Subcutaneous abdominal adipose tissue (tissue), 5 donors: ENCODE measurements at regions not wholly inside any gene's neighbourhood (a gene's known extent, or its start where the extent isn't known, plus 50 kb on each side); places are given as distances from the start of the nearest gene placed in this dataset.

Experiments used
- H3K27ac ChIP-seq: one replicate; pipeline ENCODE4 v1.7.0; 2013; ENCODE audit warnings: low read depth, mild to moderate bottlenecking, inconsistent platforms, low read length, moderate library complexity
- H3K27me3 ChIP-seq, 5 donors: one replicate each; pipeline ENCODE4 v1.7.0; 2013; ENCODE audit warnings: low read length in 5 of 5, inconsistent platforms in 1 of 5; ENCODE audit not compliant: control insufficient read depth in 5 of 5, insufficient read depth in 4 of 5
- H3K36me3 ChIP-seq, 5 donors: one replicate each; pipeline ENCODE4 v1.7.0; 2013; ENCODE audit warnings: low read length in 5 of 5; ENCODE audit not compliant: control insufficient read depth in 5 of 5, insufficient read depth in 5 of 5
- H3K4me1 ChIP-seq, 5 donors: one replicate each; pipeline ENCODE4 v1.7.0; 2013; ENCODE audit warnings: low read length in 5 of 5, mild to moderate bottlenecking in 3 of 5, moderate library complexity in 1 of 5; ENCODE audit not compliant: control insufficient read depth in 5 of 5, insufficient read depth in 5 of 5
- H3K4me3 ChIP-seq, 5 donors: one replicate each; pipeline ENCODE4 v1.7.0; 2013; ENCODE audit warnings: low read length in 5 of 5, low read depth in 1 of 5
- H3K9ac ChIP-seq, 5 donors: one replicate each; pipeline ENCODE4 v1.7.0; 2013; ENCODE audit warnings: low read length in 5 of 5, mild to moderate bottlenecking in 4 of 5, moderate library complexity in 3 of 5
- H3K9me3 ChIP-seq, 5 donors: one replicate each; pipeline ENCODE4 v1.7.0; 2013; ENCODE audit warnings: low read length in 5 of 5; ENCODE audit not compliant: control insufficient read depth in 5 of 5
- donor health status: healthy.
- donor health status: healthy.
- donor health status: healthy.
- donor health status: healthy.
- donor health status: healthy.

DNA sequence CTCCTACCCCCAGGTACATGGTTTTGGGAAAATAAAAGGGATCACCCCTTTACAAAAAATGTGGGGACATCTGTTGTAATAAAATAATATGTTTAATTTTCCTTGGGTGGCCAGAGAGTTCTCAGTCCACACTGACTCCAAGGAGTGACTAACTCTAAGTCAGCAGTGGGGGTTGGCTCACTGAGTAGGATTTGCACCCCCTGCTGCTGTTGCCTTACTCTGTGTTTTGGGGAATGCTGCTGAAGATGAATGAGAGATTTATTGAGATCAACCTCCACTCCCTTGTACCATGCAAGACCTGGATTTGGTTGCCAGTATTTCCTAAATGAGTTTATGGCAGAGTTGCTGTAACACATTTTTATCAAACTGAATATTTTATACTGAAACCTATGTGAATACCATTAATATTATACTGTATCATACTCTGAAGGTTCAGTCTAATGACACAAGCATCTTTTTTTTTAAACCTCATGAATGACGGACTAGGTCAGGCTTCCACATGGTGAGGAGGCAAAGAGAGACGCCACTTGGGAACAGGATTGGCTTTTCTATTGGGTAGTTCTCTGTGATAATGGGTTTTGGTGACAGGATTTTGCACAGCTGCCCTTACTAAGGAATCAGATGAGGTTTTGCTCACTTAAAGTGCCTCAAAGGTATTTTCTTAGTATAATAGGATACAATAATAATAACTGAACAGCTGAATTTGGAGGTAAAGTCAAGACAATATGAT, 121.3 kb upstream of the OSMR start:
- no peak overlapping the region for H3K27ac ChIP-seq
- H3K9ac ChIP-seq: no peak overlapping the region
- peaks cover 0 to 7% (median 0%) of the 10 kb centered on the region in 5 donors for H3K27me3 ChIP-seq
- H3K36me3 ChIP-seq: no peaks in the 10 kb centered on the region
- no peak overlapping the region for H3K4me3 ChIP-seq
- H3K4me1 ChIP-seq: peaks cover 0 to 2% (median under 1%) of the 10 kb centered on the region in 5 donors
- no peaks in the 10 kb centered on the region for H3K9me3 ChIP-seq

DNA sequence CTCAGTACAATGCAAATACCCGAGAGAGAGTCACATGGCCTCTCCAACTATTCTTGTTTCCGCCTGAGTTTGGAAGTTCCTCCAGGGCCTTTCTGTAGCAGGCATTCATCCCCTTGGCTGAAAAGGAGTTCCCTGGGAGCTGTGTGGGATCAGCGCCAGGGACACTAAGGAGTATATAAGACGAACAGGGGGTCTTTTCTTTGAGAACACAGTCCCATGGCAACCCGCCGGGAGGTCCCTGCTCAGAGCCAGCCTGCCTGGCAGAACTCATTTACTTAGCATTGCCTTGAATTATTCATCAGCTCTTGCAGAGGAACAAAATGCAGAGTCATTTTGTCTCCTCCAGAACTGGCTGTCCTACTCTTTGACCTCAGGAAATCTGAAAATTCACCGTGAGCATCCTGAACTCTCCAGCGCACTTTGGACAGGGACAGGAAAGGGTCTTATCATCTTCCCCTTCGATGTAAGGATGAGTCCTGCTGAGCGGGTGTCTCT, 120.4 kb upstream of the OSMR start:
- no peak overlapping the region for H3K27ac ChIP-seq
- no peak overlapping the region for H3K4me3 ChIP-seq
- H3K36me3 ChIP-seq: no peaks in the 10 kb centered on the region
- peaks cover 0 to 7% (median 0%) of the 10 kb centered on the region in 5 donors for H3K27me3 ChIP-seq
- no peaks in the 10 kb centered on the region for H3K4me1 ChIP-seq
- H3K9me3 ChIP-seq: no peaks in the 10 kb centered on the region
- H3K9ac ChIP-seq: no peak overlapping the region

DNA sequence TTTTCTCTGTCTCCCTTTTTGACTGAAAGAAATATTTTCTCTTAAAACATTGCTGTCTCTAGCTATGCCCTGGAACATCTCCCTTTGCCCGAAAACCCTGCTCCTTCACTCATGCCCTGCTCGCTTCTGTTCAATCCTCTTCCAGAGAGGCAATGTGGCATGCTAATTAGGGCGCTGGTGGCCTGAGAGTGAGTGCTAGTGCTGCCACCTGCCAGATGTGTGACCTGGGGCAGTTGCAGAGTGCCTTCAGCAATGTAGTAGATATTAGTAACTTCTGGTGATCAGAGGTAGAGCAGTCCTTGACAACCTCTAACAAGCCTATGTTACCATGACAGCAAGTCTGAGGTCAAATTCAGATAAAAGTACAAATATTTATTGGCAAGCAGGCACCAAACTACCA, 119.5 kb upstream of the OSMR start:
- Histone ChIP-seq H3K27ac (no peak overlapping the region), H3K4me3 (no peak overlapping the region), H3K27me3 (peaks cover 0 to 7% (median 0%) of the 10 kb centered on the region in 5 donors), H3K36me3 (no peaks in the 10 kb centered on the region), H3K9me3 (no peaks in the 10 kb centered on the region), H3K9ac (no peak overlapping the region), H3K4me1 (no peaks in the 10 kb centered on the region)

DNA sequence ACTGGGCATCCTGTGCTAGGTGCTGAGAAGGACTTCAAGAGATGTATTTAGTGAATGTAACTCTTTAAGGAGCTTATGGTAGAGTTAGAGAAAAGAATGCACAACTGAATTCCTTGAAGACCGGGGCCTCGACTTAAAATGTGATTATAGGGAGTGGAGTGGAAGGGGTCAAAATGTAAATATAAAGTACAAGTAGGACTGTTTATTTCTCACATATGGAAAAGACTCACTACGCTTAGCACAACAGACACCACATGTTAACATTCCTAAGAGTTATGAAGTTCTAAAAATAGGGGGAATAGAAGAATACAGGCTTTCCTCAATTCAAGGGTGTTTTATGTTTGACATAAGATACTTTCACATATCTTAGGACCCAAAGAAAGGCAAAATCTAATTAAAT, 117.8 kb upstream of the OSMR start:
- H3K36me3 ChIP-seq: no peaks in the 10 kb centered on the region
- peaks cover 0 to 5% (median 0%) of the 10 kb centered on the region in 5 donors for H3K27me3 ChIP-seq
- no peak overlapping the region for H3K4me3 ChIP-seq
- no peaks in the 10 kb centered on the region for H3K4me1 ChIP-seq
- H3K9ac ChIP-seq: no peak overlapping the region
- H3K9me3 ChIP-seq: no peaks in the 10 kb centered on the region
- H3K27ac ChIP-seq: no peak overlapping the region

DNA sequence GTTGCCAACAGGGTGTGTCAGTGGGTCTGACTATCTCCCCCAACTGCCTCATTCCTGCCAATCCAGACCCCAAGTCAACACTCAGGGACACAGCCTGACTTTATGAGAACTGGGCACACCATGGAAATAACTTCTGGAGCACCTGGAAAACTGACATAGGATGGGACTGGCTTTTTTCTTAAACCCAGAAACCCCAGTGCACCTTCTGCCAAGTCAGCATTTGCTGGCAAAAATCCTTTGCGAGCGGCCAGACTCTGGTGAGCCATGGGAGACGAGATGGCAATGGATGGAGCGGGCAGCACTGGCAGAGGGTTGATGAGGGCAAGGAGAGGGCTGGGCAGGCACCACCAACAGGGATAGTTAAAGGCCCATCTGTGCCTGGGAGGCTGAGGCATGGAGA, 114.4 kb upstream of the OSMR start:
- Histone ChIP-seq H3K27ac (no peak overlapping the region), H3K4me3 (no peak overlapping the region), H3K9me3 (peaks cover 0 to 4% (median 0%) of the 10 kb centered on the region in 5 donors), H3K9ac (no peak overlapping the region), H3K36me3 (no peaks in the 10 kb centered on the region), H3K4me1 (no peaks in the 10 kb centered on the region), H3K27me3 (no peaks in the 10 kb centered on the region)

DNA sequence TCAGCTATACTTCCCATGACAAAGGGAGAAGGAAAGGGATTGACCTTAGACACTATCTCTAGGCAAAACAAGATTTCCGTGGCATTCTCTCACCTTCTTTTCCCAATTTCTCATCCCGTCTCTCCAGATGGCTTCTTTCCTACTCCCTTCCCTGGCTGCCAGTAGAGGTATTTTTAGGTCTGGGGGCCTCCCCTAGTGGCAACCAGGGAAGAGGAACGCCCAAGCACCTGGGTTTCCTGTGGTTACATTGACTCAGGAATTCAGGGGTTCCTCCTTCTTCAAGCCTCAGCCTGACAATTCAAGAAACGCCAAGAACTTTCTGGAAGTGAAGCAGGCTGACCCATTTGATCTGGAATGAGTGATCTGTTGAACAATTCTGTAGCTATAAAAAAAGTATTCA, 111.5 kb upstream of the OSMR start:
- Histone ChIP-seq H3K27ac (no peak overlapping the region), H3K36me3 (no peaks in the 10 kb centered on the region), H3K4me3 (no peak overlapping the region), H3K4me1 (no peaks in the 10 kb centered on the region), H3K9me3 (peaks cover 0 to 4% (median 0%) of the 10 kb centered on the region in 5 donors), H3K27me3 (no peaks in the 10 kb centered on the region), H3K9ac (no peak overlapping the region)

DNA sequence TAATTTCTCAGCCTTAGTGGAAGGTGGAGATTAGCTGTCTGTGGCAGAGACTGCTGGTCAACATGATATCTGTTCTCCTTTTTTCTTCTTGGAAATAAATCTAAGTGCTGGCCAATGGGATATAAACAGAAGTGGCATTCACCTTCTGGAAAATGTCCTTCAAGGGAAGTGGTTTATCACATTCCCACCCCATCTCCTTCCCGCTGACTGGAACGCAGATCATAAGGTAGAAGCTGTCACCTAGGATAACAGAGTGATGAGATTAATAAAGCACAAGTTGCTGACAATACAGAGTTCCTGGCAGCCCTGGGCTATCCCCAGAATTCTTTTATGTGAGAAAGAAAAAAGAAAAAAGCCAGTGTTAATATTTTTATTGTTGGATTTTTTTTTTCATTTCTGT, 109.7 kb upstream of the OSMR start:
- Histone ChIP-seq H3K4me3 (no peak overlapping the region), H3K4me1 (no peaks in the 10 kb centered on the region), H3K27me3 (no peaks in the 10 kb centered on the region), H3K27ac (no peak overlapping the region), H3K9me3 (peaks cover 0 to 4% (median 0%) of the 10 kb centered on the region in 5 donors), H3K9ac (no peak overlapping the region), H3K36me3 (no peaks in the 10 kb centered on the region)

DNA sequence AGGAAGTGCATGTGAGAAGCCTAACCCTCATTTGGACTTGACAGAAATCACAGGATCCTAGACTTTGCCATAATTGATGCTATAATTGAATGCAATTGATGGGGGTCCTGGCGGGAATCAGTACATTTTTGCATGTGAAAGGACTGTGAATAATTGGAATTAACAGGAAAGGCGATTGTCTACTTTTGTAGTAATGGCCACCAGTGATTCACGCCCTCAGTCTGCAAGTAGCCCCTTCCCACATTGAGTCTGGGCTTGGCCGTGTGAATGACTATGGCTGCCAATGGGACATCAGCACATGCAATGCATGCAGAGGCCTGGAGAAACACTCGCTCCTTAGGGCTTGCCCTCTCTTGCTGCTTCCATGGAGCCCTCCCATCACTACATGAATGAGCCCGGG, 107.8 kb upstream of the OSMR start:
- Histone ChIP-seq H3K4me1 (no peaks in the 10 kb centered on the region), H3K27ac (no peak overlapping the region), H3K36me3 (no peaks in the 10 kb centered on the region), H3K9ac (no peak overlapping the region), H3K27me3 (no peaks in the 10 kb centered on the region), H3K9me3 (peaks cover 0 to 5% (median 3%) of the 10 kb centered on the region in 5 donors), H3K4me3 (no peak overlapping the region)

DNA sequence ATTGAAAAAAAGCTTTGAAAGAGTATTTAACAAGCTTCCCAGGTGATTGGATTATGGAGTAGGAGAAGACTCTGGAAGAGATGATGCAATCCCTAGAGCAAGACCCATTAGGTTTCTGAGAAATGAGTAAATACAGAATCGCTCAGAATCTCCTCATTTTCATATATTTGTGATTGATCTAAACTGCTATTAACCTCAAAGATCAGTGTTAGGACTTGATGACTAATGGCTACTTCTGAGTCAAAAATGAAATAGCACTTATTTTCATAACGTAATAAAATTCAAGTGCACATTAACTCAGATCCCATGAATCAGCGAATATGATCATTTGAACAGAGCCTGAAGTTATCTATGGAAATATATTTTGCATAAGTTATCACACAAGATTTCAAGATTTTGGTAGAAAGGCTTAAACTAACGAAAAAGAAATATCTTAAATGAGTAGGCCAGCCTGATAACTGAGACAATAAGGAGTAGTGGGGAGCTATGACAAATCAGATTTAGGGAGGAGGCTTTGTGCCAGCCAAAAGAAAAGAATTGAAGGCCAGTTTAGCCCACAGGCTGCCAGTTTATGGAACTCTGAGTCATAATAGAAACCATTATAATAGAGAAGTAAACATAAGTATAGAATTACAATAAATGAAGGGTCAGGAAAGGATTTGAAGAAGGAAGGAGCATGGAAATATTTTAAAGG, 106.7 kb upstream of the OSMR start:
- Histone ChIP-seq H3K9ac (no peak overlapping the region), H3K36me3 (no peaks in the 10 kb centered on the region), H3K4me1 (no peaks in the 10 kb centered on the region), H3K4me3 (no peak overlapping the region), H3K27me3 (no peaks in the 10 kb centered on the region), H3K9me3 (peaks cover 7 to 16% (median 13%) of the 10 kb centered on the region in 5 donors), H3K27ac (no peak overlapping the region)

DNA sequence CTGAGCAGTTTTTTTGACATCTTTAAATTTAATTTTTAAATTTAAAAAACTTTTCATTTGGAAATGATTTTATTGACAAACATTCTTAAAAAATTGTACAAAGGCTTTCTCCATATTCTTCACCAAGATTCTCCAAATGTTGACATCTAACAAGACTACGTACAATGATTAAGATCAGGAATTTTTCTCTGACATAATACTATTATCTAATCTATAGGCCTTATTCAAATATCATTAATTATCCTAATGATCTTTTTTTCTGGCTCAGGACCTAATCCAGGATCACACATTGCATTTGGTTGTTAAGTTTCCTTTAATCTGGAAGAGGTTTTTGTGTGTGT, 106.1 kb upstream of the OSMR start:
- no peak overlapping the region for H3K9ac ChIP-seq
- no peaks in the 10 kb centered on the region for H3K36me3 ChIP-seq
- H3K27me3 ChIP-seq: no peaks in the 10 kb centered on the region
- no peak overlapping the region for H3K27ac ChIP-seq
- no peaks in the 10 kb centered on the region for H3K4me1 ChIP-seq
- no peak overlapping the region for H3K4me3 ChIP-seq
- peaks cover 7 to 19% (median 13%) of the 10 kb centered on the region in 5 donors for H3K9me3 ChIP-seq
